Stimulated activated CD4-positive, alpha-beta T cell treated with anti-CD3 and anti-CD28 coated beads, Interleukin-12 subunit alpha, Interleukin-12 subunit beta, amount 100 ng/mL, for 24 hours (primary cell): ENCODE measurements at regions not wholly inside any gene's neighbourhood (a gene's known extent, or its start where the extent isn't known, plus 50 kb on each side); places are given as distances from the start of the nearest gene placed in this dataset.

Experiments
- DNase-seq, 2 experiments: peaks; one replicate each; pipeline ENCODE4 v3.0.0-alpha.2; 2020; ENCODE audit warnings: low read depth in 2 of 2

DNA sequence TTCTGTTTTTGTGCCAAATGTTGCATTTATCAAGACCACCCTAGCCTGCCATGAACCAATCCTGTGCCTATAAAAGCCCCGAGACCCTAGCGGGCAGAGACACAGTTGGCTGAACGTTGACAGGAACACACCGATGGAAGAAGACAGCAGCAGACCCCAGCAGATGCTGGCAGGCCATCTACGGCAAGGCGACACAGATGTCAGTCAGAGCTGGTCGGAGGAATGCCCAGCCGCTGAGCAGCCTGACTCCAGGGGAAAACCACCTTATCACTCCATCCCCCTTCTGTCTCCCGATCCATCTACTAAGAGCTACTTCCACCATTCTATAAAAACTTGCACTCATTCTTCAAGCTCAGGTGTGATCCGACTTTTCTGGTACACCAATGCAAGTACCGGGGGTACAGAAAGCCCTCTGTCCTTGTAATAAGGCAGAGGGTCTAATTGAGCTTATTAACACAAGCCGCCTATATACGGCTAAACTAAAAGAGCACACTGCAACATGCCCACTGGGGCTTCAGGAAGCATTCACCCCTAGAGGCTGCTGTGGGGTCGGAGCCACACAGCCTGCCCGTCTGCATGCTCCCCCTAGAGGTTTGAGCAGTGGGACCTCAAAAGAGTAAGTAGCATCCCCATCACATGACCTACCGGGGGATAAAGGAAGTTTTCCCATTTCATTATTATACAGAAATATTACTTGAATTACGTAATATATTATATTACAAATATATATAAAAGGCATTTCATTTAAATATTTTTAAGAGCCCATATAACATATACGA, 1156.3 kb upstream of the B3GALT2 start:
- no peak for DNase-seq

DNA sequence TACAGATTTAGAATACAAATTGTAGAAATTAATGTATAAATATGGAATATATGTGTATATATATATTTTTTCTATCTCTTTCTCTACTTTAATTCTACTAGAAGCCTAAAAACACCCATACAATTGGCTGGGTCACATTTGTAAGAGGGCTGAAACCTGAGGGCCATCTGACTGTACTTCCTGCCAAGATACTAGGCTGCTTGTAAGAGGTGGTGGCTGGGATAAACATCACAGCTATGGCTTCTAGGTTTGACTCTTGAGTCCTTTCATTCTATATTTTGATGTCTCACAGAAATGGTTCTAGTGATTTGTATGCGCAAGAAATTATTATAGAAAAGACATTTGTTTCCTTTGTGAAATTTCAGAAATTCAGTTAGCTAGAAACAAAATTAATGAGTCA, 1155.2 kb upstream of the B3GALT2 start:
- DNase-seq = no peak

DNA sequence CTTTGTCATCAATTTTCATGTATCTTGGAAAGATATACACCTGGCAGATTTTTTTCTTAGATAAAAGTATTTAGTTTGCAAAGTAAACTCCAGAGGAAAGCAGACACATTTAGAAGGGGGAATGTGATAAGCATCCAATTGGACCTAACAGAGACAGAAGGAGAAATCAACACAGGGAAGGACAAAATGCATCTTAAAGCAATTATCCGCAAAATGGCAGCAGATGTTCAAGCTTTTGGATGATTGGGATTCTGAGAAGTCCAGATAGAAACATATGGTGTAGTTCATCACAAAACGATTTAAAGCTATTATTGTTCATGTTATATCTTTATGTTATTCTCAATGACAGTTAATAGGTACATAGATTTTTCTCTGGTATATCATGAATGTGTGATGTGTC, 1153.1 kb upstream of the B3GALT2 start:
- DNase-seq = no peak

DNA sequence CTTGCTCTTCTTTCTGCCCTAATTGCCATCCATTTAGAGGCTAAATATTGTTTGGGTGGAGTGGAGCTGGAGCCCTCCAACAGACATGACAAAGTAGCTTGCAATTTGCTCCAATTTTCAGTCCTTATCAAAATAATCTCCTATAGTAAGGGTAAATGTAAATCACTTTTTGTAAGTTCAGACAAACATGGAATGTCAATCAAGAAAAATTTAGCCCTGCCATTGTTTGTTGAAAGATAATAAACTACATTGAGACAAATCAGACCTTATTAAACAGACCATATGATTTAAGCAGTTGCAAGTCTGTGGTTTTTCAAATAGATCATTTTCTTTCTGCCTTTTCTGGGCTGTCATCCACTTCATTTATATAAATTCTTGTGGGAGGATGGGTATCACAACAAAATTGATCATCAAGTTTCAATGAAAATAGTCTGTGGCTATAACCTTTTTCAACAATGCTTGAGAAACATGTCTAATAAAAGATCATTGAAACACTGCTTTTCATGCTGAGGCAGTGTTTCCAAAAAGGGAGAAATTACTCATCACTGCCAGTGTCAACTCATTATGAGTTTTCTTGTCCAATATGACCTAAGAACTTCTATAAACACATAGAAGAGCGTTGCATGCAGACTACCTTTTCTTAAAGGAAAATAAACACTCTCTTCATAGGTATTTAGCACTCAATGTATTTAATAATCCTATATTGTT, 1152.0 kb upstream of the B3GALT2 start:
- no peak for DNase-seq

DNA sequence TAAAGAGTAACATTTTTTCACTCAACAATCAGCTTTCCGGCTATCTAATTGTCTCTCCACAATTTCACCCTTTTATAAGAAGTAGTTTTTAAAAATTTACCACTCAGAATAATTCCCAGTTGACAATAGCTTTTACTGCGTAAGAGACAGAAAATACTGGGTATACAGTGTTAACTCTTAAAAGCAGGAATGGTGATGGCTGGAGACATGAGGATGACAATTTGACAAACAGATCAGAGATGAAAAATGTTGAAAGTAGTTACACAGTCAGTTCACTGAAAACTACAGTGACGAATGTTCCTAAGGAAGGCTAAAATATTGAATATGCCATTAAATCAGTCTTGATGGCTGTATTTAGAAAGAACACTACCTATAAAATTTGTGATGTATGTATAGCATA, 1146.8 kb upstream of the B3GALT2 start:
- DNase-seq = no peak

DNA sequence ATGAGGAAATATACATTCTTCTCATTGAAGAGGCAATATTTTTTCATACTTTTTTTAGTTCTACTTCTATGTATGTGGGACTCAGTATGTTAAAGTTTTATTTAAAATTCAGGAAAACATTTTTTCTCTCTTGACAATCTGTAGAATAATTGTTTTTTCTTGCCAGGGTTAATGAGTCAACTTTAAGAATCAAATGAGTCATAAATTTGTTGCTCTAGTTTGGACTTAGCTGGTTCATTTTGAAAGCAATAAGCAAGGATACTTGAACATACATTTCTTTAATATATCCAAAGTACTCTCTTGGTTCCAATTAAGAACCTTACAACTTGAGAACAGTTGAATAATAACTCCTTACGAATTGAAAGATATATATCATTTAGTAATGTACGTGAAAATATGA, 1145.3 kb upstream of the B3GALT2 start:
- DNase-seq = no peak

DNA sequence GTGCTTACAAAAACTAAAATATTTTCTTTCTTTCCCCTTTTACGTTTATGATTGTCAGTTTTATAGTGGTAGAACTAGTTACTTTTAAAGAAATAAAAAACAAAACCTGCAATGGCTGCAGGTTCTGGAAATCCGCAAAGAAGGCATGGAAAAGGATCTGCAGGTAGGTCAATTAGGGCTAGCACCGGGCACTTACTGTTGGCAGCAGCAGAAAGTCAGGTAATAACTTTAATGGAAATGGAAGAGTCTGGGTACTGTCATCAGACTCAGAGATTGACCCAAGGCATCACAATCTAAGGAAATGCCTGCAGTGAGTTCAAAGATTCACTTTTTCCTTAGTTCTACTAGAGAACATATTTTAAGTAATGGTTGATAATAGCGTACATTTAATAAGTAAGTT, 1136.3 kb upstream of the B3GALT2 start:
- DNase-seq = no peak

DNA sequence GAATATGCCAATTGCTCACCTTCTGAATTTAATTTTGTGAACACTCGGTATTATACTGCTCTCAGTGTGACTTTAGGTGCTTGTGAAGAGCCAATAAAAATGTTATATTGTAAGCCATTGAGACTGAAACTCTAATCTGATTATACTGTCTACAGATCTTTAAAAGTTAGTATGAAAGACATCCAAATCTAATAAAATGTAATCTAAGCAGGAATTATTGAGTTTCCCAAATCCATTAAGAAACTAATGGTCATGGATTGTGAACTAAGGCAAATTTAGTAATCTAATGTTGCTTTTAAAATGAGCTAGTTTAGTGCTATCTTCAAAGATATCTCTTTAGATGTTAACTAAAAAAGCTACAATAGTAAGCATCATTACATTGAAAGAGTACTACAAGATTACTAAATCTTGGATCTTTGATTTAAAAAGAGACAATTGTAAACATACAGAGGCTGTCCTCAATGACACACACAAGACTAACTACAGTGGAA, 1132.4 kb upstream of the B3GALT2 start:
- no peak for DNase-seq

DNA sequence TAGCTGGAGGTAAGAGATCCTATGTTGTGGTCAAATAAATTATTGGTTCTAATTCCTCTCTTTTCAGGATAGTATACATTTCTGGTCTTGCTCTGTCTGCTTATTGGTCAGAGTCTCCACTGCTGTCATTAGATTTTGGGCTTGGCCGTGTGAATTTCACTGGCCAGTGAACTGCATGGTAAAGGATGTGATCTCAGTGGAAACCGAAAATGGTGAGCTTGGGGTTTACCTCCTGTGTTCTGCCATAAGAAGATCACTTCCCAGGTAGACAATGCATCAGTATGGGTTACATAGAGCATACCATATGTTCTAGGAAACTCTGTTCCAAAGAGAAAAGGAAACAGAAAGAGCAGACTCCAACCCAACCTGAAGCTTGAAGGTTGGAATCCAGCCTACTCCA, 1123.3 kb upstream of the B3GALT2 start:
- DNase-seq = no peak

DNA sequence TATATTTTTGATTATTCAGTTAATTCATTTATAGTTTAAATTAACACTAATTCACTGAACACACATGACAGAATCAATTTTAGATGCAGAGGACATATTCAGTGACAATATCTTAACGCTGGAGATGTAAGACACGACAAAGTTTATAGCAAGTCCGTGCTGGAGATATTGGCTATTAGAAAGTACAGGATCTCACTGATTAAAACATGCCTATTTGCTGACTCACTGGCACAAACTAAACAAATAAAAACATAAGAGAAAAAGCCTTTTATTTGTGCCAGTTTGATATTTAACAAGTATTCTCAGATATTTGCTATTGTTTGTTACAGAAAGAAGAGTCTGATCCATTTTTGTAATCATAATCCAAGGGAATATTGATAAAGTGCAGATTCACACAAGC, 1122.9 kb upstream of the B3GALT2 start:
- DNase-seq = no peak

DNA sequence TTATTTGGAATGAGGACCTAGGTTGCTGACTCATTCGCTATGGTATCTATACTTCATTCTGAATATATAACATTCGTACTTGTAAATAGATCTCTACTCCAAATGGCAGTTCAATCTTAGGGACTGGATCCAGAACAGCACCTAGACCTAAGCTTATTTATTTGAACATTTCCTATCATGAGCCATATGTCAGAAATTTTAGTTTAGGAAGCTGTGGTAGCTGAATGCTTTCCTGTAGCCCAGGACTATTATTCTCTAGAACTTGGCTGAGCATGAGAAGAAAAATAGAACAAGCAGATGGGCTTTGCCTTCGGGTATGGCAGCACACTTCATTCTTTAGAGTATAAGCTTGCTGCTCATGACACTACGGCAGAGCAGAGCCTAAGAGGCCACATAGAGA, 1114.4 kb upstream of the B3GALT2 start:
- no peak for DNase-seq

DNA sequence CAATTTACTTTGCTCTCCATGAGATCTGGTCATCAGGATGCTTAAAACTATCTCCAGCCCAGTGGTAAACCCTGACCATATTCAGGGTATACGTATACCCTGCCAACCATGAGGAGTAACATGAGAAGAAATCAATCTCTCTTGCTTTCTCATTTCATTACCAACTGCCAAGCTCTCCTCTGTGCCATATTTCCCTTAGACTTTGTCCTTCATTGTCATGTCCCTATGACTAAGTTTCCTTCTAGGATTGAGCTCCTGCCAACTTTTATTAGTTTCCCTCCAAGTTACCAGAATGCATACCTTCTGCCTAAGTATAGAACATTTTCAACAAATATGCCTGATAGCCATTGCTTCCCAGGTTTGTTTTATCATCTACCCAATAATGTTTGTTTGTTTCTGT, 1113.9 kb upstream of the B3GALT2 start:
- DNase-seq = no peak

DNA sequence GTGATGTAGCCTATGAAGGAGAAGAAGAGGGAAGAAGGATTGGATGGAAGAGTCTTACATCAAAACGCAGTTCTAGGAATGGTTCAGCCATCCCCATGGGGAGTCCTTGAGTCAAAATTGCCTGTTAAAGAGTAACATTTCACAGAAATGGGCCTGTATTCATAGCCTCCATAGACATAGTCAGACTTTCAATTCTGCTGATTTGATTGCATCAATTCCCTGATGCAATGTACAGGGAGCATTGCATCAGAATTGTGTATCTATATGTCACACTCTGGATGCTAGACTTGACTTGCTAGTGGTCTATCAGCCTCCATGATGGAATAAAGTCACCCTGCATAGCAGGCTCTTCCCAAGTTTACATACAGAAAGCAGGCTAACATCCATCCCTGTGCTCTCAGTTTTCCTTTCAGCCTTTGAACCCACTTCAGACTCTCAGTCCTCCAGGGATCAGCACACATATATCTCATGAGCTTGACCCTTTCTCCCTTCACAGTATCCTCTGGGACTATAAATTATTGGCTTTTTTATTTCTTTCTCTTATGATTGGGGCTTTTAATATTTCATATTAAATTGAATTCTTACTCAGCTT, 1111.7 kb upstream of the B3GALT2 start:
- DNase-seq = no peak

DNA sequence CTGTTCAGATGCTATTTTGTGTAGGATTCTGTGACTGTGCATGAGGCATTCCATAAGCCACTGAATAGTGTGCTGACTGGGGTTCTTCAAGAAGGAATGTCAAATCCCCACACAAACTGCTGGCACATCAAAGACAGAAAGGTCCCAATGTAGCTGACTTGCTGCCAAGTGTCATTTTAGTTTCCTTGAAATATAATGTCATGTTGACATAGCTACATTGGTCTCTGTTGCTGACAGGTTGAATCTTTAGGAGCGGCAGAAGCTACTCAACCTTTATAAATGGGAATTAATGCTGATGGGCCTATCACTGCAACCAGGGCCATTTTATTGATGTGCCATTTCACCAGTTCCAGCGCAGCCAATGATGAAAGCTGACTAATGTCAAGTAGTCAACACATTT, 1110.7 kb upstream of the B3GALT2 start:
- DNase-seq = no peak

DNA sequence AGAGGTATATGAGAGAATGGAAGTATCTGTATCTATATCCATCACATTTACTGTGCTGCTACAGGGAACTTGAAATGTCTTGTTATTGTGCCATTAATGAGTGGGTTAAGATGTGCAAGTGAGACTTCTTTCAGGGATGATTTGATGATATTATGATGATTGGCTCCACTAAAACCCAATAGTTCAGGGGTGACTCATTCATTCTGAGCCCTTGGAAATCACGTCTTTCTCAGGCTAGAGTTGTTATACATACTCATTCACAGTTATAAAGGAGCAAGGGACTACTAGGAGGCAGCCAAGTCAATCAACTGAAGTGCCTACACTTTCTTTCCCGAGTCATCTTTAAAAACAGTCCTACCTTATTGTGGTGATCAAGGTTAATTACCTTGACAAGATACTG, 1109.8 kb upstream of the B3GALT2 start:
- no peak for DNase-seq

DNA sequence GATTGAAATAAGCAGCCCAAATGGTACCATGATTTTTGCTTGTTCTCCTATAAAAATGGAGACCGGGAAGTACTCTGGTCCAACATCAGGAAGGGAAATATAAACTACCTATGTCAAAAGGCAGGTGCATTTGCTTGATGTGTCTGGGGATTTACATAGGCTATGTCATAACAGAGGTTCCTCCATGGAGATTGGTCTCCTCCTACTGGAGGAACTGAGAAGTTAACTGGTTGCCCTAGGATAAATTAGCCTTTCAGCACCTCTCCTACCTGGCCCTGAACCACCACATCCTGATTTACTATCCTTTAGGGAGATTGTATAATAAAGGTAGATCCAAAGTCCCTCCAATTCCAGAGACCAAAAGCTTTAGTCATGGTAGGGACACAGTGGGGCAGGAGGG, 1109.3 kb upstream of the B3GALT2 start:
- DNase-seq = no peak

DNA sequence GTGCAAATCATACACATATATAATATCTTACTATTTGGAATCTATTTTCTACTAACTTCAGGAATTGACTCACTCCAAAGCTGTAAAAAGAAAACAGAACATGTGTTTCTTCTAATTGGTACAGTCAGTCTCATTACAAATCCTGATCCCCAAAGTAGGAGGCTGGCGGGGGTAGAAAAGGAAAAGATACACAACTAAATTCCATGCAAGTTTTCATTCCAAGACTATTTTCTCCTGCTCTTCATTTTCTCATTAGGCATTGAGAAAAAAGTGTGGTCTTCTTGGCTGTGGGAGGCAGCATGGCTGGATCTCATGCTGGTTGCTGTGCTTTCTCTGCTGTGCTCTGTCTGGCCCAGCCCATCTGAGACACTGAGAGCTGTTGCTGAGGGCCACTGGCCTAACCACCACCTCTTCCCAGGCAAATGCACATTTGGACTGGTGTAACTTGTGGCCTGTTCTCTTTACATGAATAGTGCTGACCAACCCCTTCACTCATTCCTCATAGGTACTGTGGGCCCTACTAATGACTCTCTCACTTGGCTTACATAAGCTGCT, 1107.5 kb upstream of the B3GALT2 start:
- DNase-seq = no peak

DNA sequence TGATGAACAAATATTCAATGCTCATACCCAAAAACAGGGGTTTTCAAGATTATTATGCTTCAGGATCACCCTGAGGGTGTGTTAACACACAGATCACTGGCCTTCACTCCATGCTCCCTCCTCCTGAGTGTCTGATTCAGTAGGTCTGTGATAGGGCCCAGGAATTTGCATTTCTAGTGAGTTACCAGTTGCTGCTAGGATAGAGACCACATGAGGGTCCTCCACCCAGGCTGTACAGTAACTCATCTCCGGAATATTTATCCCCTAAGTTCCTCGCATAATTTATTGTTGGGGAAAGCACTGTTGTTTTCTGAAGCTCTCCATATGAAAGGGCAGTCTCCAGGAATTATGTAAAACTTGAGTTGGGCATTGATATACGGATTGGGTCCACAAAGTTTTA, 1106.6 kb upstream of the B3GALT2 start:
- no peak for DNase-seq

DNA sequence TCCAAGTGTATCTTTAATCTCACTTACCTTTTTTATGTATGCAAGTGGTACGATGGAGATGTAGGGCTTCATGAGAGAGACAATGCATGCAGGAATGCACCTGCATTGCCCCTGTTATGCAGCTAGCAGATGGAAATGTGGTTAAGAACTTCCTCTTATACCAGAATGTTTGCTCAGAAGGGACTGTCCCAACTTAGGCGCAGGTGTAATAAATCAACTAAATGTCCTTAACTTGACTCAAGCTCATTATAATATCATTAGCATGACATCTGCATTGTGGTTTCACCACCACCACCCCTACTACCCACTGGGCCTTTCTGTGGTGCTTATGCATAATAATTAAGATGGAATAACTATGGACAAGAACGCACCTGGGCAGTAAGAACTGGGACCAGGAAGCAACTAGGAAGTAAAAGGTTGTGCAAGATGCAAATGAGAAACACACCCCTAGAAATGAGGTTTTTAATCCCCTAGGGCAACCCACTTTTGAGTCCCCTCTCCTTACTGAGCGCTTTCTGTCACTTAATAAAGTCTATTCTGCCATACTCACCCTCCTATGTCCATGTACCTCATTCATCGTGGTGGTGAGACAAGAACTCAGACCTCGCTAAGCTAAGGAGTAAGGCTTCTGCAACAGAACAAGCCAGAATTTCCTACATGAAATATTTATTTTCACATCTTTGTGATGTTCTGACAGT, 1103.3 kb upstream of the B3GALT2 start:
- DNase-seq = peak in 1 of 2 experiments; percentile 26

DNA sequence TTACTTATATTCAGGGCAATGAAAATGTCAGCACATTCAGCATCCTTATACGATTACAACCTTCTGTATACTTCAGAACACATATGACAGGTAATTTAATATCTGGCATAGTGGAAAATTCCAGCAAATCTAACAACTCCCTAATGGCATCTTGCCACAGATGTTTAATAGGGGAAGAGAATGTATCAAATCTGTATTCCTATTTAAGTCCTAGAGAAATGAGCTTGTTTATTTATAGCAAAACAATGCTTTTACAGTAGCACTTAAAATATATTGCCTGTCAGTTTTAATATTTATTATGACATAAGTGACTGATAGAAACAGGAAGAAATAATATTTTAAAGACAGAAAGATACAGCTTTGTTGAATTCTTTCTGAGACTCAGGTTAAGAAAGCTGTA, 1101.8 kb upstream of the B3GALT2 start:
- DNase-seq = no peak

DNA sequence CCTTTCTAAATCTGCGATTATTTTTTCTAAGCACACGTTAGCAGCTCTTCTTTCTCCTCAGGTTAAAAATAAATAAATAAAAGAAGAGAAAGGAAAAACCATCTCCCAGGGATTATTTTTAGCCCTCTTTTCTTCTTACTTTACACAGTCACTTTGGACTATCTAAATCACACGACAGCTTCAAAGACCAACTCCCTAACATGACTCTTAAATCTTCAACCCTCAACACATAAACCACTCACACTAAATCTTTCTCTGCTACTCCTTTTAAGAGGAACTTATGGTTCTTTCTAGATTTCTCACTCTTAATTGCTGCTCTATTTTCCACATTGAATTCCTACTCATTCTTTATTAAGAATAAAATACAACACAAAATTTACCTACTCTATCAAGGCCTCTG, 1095.0 kb upstream of the B3GALT2 start:
- no peak for DNase-seq

DNA sequence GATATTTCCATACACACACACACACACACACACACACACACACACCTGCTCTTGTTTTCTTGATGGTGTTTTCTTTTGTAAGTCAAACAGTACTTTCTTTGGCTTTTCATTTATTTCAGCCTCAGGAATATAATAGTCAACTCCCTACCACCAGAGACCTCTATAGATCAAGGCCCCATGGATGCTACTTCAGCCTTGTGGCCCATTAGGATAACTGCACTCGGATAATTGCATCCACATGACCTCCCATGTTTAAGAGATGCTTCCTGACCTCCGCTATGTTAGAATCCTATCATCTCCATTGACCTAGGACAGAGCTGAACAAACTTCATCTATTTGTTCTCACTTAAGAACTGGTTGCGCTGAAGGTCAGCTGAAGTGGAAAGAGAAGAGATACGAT, 1094.0 kb upstream of the B3GALT2 start:
- DNase-seq = no peak
